ENCODE measurements at regions not wholly inside any gene's neighbourhood (a gene's known extent, or its start where the extent isn't known, plus 50 kb on each side); places are given as distances from the start of the nearest gene placed in this dataset.

DNA sequence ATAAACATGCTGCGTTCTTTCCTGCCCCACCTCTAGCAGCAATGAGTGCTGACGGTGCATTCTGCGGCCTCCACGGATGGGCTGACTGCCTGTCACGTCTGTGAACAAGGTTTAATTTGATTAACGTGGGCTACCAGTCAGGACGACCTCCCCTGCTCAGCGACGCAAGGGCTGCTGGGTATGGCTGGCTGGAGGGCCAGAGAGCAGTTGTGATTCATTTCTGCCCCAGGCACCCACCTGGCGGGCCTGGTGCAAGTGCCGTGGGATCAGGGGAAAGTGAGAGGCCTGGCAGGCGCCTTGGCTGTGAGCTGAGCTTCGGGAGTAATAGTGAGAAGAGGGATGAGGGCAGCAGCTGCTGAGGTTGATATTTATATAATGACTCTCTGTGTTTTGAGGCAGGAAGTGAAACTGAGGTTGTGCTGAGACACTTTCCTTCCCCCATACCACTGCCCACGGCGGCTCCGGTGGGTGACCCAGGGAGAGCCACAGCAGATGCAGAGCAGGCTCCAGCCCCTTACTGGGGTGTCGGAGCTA lies 190.4 kb upstream of the BCL6 start:
- no peak for DNase-seq

- no peak for DNase-seq
Observed at GRCh38 chr3:187936676-187937075, 191.4 kb upstream of the BCL6 start.

- DNase-seq: no peak
Observed at GRCh38 chr3:187939891-187940290, 194.6 kb upstream of the BCL6 start.

DNA sequence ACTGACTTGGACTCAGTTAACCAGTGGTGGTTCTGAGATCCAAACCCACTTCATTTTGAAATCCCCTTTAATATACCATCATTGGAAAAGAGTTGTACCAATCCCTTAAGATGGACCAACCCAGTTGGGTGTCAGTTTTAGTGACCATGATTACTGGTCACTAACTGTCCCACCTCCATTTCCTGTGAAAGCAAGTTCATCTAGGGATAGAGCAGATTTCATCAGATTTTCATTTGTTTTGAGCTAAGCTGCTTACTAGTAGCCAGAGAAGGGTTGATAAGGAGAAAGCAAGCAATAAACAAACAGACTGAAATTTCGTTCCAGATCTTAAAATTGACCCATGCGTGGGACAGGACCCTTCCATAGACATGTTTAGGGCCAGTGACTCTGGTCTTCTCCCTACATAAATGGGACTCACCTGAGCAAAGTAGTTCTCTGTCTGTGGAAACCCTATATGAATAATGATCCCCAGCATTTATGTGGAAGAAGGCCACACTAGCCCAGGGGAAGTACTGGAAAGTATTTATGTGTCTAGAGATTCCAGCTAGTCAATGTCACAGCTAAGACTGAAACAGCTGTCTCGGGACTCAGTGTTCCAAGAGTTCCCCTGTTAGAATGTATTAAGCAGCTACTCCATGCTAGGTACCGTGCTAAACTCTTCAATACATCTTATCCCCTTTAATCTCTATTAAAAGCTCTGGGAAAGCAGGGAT lies 196.0 kb upstream of the BCL6 start:
- no peak for DNase-seq

DNA sequence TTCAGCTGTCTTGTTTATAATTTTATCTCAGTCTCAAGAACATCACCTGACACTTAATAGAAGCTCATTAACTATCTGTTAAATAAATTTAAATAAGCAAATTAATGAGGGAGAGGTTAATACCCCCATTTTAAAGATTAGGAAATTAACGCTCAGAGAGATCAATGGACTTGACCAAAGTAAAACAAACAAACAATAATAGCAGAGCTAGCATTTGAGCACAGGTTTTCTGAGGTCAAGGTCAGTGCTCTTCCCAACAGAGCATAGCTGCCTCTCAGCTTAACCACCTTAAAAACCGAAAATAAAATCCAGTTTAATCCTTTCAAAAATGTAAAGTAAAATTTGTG lies 196.6 kb upstream of the BCL6 start:
- no peak for DNase-seq

DNA sequence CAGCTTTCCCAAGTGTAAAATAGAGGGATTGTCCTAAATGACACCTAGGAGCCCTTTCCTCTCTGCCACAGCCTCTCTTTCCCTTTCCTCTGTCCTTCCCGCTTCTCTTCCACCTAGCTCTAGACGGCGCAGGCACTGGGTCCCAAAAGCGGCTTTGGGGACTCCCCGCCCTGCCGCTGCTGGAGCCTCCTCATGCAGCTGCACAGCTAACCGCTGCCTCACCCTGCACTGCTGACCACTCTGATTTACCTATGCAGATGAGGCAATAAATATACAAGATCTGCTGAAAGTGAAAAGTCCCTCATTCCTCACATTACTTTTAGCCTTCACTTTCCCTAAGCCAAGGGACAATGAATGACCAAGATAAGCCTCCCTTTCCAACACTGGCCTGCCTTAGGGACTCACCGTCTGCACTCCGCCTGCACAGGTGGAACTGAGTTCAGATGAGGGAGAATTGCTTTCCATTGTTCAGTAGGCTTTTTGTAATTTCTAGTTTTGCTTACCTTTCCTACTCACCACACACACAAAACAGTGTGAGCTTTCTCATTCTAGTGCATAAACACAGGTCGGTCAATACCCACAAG lies 197.5 kb upstream of the BCL6 start:
- DNase-seq: no peak

GRCh38 chr3:187943677-187944389 lies 198.6 kb upstream of the BCL6 start:
- no peak for DNase-seq

DNA sequence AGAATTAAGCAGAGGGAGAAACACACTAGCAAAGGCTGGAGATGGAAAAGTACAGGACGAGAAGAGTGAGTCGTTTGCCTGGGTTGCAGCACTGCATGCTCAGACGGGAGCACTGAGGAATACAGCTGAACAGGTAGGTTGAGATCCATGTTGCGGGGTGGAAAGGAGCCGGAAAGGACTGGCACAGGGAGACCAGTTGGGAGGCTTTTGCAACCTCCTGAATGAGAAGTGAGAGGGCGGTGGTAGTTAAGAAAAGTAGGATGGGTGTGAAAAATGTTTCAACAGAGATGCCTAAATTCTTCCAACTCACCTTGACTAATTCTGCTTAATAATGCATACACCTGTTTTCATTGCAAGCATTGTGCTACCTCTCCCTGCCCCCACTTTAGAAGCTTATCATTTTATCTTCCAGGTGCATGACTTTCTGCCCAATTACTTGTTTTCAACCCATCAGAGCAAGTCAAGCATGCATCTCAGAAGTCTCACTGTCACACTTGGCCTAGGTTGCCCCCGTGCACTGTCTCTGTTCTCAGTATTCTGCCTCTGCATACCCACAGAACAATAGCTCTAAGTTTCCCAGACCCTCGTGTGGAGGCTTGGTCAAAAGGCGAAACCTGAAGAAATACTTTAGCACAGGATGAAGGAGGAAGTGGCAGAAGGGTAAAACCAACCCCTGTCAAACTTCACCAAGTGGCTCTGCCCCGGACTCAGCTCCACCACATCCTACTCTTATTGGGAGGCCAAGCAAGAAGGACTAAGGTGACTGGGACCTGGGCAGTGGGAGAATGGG lies 199.3 kb upstream of the BCL6 start:
- no peak for DNase-seq

DNA sequence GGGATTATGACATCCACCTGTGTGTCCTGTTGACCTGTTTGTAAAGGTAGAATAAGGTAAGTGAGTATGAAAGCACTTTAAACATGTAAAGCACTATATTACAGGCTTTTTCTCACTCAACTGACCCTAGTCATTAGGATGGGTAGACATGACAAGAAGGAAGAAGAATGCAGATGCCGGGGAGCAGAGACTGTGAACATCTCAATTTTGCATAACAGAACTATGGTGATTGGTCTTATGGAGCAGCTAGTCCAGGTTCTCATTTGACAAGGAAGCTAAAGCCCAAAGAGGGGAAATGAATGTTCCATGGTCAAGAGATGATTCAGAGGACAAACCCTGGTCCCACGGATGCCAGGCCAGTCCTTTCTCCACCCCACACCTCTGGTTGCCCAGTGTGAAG lies 200.1 kb upstream of the BCL6 start:
- no peak for DNase-seq

GRCh38 chr3:187946163-187946691 lies 201.0 kb upstream of the BCL6 start:
- no peak for DNase-seq

GRCh38 chr3:187946981-187947380 lies 201.7 kb upstream of the BCL6 start:
- no peak for DNase-seq

GRCh38 chr3:187947927-187948682 lies 202.8 kb upstream of the BCL6 start:
- DNase-seq: no peak

DNA sequence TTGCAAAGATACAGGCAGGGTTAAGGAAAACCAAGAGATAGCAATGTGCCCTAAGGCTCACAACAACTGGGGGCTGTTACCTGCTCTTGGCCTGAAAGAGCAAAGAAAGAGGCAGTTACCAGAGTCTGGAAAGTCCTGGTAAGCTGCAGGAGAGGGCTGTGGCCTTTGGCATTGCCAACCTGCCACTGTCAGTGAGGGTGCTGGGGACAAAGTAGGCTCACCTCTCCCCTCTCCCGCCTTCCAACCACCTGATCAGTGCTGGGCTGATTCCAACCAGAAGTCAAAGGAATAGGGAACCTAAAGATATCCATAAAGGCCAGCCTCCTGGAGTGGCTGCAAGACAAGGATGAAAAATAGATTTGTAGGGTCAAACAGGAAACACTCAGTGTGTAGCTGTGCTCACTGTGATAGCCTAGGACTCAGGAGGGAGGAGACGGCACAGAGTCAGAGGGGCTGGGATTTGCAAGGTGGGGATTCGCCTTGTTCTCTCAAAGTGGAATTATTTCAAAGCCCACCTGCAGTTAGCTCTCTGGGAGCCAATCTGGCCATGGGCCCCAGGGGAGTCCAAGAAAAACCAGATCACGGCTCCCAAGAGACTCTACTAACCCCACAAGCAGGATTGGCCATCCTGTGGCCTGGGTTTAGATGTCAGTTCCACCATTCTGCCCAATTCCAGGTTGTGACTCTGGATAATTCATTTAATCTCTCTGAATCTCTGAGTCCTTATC lies 204.0 kb upstream of the BCL6 start:
- DNase-seq: no peak

DNA sequence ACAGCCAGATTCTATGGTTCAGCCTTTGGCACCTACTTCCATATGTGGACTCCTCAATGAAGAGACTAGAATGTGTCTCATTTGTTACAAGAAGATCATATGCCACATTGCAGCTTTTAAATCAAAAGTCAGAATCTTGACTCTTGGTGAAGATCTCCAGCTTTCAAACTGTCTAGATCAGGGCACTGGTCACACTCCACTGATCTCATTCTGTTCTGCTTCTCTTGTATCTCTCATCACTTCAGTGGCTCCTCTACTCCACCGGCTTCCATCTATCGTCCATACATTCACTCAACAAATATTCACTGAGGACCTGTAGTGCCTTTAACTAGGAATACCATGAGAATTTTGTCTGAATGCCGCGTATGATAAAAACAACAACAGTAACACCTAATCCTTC lies 203.3 kb upstream of the LPP start:
- DNase-seq: no peak

GRCh38 chr3:187951452-187952190 lies 202.3 kb upstream of the LPP start:
- no peak for DNase-seq

DNA sequence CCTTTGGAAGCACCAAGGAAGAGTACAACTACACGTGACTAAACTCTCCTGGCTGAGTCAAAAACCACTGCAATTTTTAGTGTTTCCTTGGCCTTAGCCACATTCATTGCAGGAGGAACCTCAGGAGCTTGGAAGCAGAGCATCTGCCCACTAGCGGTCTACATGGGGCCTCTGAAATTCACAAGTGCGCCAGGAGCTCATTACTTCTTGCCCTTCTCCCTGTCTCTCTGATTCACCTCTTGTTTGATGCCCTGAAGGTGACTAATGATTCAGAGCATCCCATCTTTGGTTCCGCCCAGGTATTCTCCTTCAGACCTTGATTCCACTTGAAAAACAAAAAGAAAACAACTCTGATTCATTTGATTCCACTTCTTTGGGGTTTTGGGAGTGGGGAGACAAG lies 201.1 kb upstream of the LPP start:
- no peak for DNase-seq

DNA sequence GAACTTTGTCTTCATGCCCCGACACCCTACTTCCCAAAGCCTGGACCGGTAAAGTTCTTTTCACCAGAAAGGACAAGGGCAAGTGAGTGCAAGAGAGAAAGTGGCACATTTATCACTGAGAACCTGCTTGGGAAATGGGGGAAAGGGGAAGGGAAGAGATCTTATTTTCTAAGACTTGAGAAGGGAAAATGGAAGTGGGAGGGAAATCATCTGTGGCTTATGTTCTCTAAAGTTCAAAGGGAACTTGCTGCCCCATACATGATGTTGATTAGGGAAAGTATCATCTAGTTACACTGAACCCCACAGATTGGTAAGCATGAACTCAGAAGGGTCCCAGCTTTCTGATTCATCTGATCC lies 199.5 kb upstream of the LPP start:
- DNase-seq: no peak

DNA sequence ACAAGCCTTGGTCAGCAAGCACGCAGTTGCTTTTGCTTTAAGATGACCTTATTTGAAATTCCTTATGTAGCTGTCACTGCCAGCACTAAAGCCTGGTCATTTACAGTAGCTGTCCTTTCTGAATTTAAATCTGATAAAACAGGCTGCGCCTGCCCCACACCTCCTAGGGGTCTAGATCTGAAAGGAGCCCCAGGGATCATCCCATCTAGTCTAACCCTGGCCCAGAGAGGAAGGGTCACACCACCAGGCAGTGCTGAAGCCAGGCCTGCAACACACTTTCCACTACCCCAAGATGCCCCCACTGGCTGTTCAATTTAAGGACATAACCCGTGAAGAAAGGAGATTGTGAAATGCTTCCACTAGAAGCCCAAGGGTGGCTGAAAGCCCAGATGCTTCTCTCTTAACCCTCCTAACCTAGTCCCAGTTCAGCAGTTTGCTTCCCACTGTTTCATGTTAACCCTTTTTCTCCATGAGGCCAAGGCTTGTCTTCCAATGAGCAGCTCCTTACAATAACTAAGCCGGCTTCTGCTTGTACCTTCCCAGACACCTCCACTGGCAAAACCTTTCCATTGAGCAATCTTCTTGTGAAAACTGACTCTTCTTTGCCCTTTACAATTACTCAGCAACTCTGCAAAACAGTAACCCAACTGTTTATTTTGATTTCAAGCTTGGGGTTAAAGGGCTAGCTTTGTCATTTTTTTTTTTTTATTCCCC lies 198.9 kb upstream of the LPP start:
- no peak for DNase-seq

- DNase-seq: no peak
Observed at GRCh38 chr3:187955587-187955952, 198.4 kb upstream of the LPP start.

GRCh38 chr3:187957165-187957581 lies 196.8 kb upstream of the LPP start:
- no peak for DNase-seq
